Activated T-helper 1 cell treated with anti-CD3 and anti-CD28 coated beads, Interleukin-12 subunit alpha, Interleukin-12 subunit beta, Interleukin-2, Interleukin-4 antibody, amounts not matched to agents 30 ng/mL and 10 ng/mL and 1 ng/mL, durations not matched to agents 14 hours and 24 hours and 36 hours (primary cell): ENCODE measurements at regions not wholly inside any gene's neighbourhood (a gene's known extent, or its start where the extent isn't known, plus 50 kb on each side); places are given as distances from the start of the nearest gene placed in this dataset.

Experiments used
- DNase-seq: peaks from one replicate; pipeline ENCODE4 v3.0.0; 2021; ENCODE audit warnings: low spot score
- H3K27ac Mint-ChIP-seq: one replicate; pipeline ENCODE4 v1.8.0; 2021; ENCODE audit warnings: mild to moderate bottlenecking, mixed read lengths
- H3K27me3 Mint-ChIP-seq: one replicate; pipeline ENCODE4 v1.8.0; 2022; ENCODE audit warnings: mild to moderate bottlenecking, moderate library complexity, mixed read lengths; ENCODE audit not compliant: insufficient read depth
- H3K36me3 Mint-ChIP-seq: one replicate; pipeline ENCODE4 v1.8.0; 2021; ENCODE audit warnings: low read depth, mixed read lengths
- H3K4me1 Mint-ChIP-seq: one replicate; pipeline ENCODE4 v1.8.0; 2021; ENCODE audit warnings: low read depth, mixed read lengths
- H3K4me3 Mint-ChIP-seq: one replicate; pipeline ENCODE4 v1.8.0; 2021; ENCODE audit warnings: mild to moderate bottlenecking, moderate library complexity, mixed read lengths
- H3K9me3 Mint-ChIP-seq: one replicate; pipeline ENCODE4 v1.8.0; 2021; ENCODE audit warnings: mixed read lengths
- intact Hi-C: fragments of 100-400 bp; cut with micrococcal nuclease; formaldehyde crosslinking; loops from one replicate; pipeline ENCODE4 v1.15.1; 2024

DNA sequence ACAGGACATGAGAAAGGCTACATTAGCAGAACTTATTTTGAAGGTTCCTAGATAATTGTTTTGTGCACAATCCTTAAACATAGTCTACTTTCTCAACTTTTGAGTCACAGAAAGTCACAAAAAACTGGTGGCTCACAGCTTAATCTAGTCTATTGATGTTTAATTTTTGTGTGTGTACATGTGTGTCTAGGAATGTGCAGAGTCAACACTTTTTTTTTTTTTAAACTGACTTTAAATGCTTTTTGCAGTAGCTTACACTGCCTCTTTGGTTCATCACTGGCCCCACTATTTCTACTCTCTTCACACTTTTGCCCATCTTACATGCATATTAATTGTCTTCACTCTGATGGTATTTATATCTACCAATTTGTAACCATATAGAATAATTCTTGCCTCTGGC, 566.9 kb downstream of the BCKDHB start:
- H3K9me3 Mint-ChIP-seq = no peaks in the 10 kb centered on the region
- H3K27me3 Mint-ChIP-seq = peaks cover 2% of the 10 kb centered on the region
- no peak overlapping the region for H3K4me3 Mint-ChIP-seq
- H3K27ac Mint-ChIP-seq = no peak overlapping the region
- no peaks in the 10 kb centered on the region for H3K36me3 Mint-ChIP-seq
- intact Hi-C loops = no loop called here
- H3K4me1 Mint-ChIP-seq = no peaks in the 10 kb centered on the region
- no peak for DNase-seq

DNA sequence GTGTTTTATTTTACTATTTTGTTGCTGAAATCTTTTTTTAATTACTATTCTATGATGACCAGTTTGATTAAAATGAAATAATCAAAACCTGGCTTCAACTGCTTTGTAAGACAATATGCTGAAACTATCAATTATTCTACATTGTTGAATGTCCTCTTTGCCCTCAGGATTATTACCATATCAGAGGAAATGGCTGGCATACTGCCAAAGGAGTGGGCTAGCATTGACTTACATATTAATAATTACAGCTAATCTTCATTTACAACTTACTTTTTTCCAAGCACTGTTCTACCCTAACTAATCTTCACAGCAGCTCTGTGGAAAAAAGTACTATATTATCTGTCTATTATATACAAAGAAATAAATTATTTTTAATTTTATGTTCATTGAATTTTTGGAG, 560.5 kb downstream of the BCKDHB start:
- no peaks in the 10 kb centered on the region for H3K36me3 Mint-ChIP-seq
- H3K4me1 Mint-ChIP-seq = no peaks in the 10 kb centered on the region
- no peaks in the 10 kb centered on the region for H3K9me3 Mint-ChIP-seq
- DNase-seq = no peak
- no peak overlapping the region for H3K4me3 Mint-ChIP-seq
- H3K27me3 Mint-ChIP-seq = peaks cover 2% of the 10 kb centered on the region
- intact Hi-C loops = no loop called here
- no peak overlapping the region for H3K27ac Mint-ChIP-seq

DNA sequence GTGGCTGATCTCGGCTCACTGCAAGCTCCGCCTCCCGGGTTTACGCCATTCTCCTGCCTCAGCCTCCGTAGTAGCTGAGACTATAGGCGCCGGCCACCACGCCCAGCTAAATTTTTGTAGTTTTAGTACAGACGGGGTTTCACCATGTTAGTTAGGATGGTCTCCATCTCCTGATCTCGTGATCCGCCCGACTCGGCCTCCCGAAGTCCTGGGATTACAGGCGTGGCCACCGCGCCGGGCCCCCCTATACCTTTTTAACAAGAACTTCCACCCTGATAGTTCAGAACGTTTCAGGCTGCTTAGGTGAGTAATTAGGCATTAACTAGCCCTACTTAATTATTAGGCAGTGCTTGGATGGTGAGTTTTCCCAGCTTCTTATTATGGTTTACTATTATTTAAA, 552.5 kb downstream of the BCKDHB start:
- H3K36me3 Mint-ChIP-seq = no peaks in the 10 kb centered on the region
- DNase-seq = no peak
- no peak overlapping the region for H3K4me3 Mint-ChIP-seq
- H3K27me3 Mint-ChIP-seq = no peaks in the 10 kb centered on the region
- no peaks in the 10 kb centered on the region for H3K4me1 Mint-ChIP-seq
- no peak overlapping the region for H3K27ac Mint-ChIP-seq
- H3K9me3 Mint-ChIP-seq = peaks cover 4% of the 10 kb centered on the region
- intact Hi-C loops = no loop called here

DNA sequence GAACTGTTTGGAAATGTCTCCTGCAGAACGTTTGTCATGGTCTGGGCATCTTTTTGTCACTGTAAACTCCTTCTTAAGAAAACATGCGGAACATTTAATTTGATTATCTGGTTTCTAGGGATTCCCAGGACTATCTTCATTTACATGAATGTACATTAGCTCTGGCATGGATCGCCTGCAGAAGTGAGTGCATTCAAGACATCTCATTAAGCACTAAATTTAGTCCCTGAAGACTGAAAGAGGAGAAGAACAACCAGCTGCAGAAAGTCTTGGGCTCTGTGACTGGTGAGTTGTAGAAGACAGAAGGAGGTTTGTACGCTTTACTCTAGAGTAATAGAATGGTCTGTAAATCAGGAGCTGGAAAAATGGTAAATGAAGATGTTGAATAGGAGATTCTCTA, 540.7 kb downstream of the BCKDHB start:
- H3K4me3 Mint-ChIP-seq = no peak overlapping the region
- no peak for DNase-seq

DNA sequence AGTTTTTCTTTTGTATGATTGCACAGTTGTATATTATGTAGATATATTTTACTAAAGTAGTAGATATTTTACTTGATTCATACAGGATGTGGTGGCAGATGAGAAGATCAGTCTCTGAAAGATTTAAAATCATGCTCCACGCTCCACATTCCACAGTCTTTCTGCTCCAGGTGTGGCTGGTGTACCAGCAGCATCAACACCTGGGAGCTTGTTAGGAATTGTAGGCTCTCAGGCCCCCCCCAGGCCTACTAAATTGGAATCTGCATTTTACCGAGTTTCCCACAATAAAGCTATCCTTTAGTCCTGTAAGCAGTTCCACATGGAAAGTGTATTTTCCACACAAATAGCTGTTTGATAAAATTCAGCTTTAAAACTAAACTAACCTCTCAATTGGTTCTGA, 537.4 kb downstream of the BCKDHB start:
- Mint-ChIP-seq H3K27me3 (no peaks in the 10 kb centered on the region), H3K4me1 (no peaks in the 10 kb centered on the region), H3K4me3 (no peak overlapping the region), H3K27ac (no peak overlapping the region), H3K36me3 (no peaks in the 10 kb centered on the region), H3K9me3 (no peaks in the 10 kb centered on the region)
- no peak for DNase-seq
- intact Hi-C loops = no loop called here

More for the DNA sequence above, 540.7 kb downstream of the BCKDHB start:
- Mint-ChIP-seq H3K36me3 (no peaks in the 10 kb centered on the region), H3K27me3 (no peaks in the 10 kb centered on the region), H3K27ac (no peak overlapping the region), H3K9me3 (no peaks in the 10 kb centered on the region), H3K4me1 (no peaks in the 10 kb centered on the region)
- intact Hi-C loops = no loop called here

GRCh38 chr6:80642452-80642851, 536.0 kb downstream of the BCKDHB start:
- no peak for DNase-seq
- Mint-ChIP-seq H3K4me3 (no peak overlapping the region), H3K27ac (no peak overlapping the region), H3K36me3 (no peaks in the 10 kb centered on the region), H3K9me3 (no peaks in the 10 kb centered on the region), H3K27me3 (no peaks in the 10 kb centered on the region), H3K4me1 (no peaks in the 10 kb centered on the region)
- intact Hi-C loops = no loop called here

DNA sequence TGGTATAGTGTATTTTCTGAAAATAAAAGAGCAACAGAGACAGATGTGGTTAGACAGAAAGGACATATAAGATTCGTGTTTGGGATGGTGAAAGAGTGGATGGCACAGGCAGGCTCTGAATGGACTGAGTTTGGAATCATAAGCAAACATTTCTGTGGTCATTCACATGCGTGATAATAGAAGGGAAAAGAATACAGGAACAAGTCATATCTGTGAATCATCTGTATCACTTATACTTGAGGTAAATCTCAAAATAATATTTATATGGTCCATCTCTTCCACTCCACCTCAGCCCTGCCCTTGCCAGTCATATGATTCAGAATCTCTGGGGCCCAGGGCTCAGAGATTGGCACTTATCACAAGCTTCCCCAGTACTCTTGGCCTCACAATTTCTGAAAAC, 535.1 kb downstream of the BCKDHB start:
- Mint-ChIP-seq H3K9me3 (no peaks in the 10 kb centered on the region), H3K4me1 (no peaks in the 10 kb centered on the region), H3K36me3 (no peaks in the 10 kb centered on the region), H3K27me3 (no peaks in the 10 kb centered on the region), H3K4me3 (no peak overlapping the region), H3K27ac (no peak overlapping the region)
- intact Hi-C loops = no loop called here
- no peak for DNase-seq

DNA sequence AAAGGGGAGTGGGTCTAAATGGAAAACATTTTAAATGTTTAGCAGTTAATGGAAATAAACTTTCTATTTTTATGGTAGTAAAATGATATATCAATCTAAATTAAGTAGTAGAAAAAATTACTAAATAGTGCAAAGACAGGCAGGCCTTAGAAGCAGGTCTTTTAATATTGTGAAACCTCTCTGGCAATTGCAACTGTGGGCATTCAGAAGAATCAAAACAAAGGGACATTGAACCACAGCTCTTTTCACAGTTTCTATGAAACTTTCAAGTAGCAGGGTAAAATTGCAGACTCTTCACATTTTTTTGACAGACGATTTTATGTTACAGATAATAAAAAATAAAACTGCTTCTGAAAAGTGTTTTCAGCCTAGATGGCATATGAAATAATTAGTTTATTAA, 533.7 kb downstream of the BCKDHB start:
- DNase-seq = no peak
- Mint-ChIP-seq H3K4me1 (no peaks in the 10 kb centered on the region), H3K27me3 (no peaks in the 10 kb centered on the region), H3K36me3 (no peaks in the 10 kb centered on the region), H3K27ac (no peak overlapping the region), H3K9me3 (no peaks in the 10 kb centered on the region), H3K4me3 (no peak overlapping the region)
- intact Hi-C loops = no loop called here

DNA sequence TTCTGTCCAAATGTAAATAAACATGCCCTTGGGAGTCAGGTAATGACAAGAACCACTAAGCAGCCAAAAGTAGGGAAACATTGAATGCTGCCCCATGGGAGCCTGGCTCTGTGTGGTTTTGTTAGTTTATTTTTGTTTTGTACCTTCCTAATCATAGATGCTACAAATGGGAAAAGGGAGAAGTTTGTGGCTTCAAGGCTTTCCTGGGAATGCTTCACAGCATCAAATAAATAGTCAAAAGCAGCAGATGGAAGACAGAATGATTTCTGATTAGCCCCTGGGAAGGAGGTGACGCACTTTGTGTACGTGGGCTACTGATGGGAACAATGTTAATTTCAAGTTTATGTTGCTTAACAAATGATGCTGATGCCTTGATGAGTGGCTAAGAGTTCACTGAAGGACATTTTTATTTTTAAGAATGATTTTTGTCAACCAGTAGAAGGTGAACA, 532.7 kb downstream of the BCKDHB start:
- no peaks in the 10 kb centered on the region for H3K4me1 Mint-ChIP-seq

GRCh38 chr6:80638213-80639055, 532.0 kb downstream of the BCKDHB start:
- Mint-ChIP-seq H3K27me3 (no peaks in the 10 kb centered on the region), H3K4me1 (no peaks in the 10 kb centered on the region), H3K9me3 (no peaks in the 10 kb centered on the region), H3K36me3 (no peaks in the 10 kb centered on the region), H3K4me3 (no peak overlapping the region), H3K27ac (no peak overlapping the region)
- intact Hi-C loops = no loop called here
- no peak for DNase-seq

More for the DNA sequence above, 532.7 kb downstream of the BCKDHB start:
- no peak overlapping the region for H3K27ac Mint-ChIP-seq
- H3K36me3 Mint-ChIP-seq = no peaks in the 10 kb centered on the region
- H3K27me3 Mint-ChIP-seq = no peaks in the 10 kb centered on the region
- H3K4me3 Mint-ChIP-seq = no peak overlapping the region
- intact Hi-C loops = no loop called here
- H3K9me3 Mint-ChIP-seq = no peaks in the 10 kb centered on the region
- DNase-seq = no peak

- no peak for DNase-seq
- intact Hi-C loops = no loop called here
- no peaks in the 10 kb centered on the region for H3K9me3 Mint-ChIP-seq
Observed at GRCh38 chr6:80637312-80637711, 530.8 kb downstream of the BCKDHB start.

GRCh38 chr6:80636689-80637088, 530.2 kb downstream of the BCKDHB start:
- no peaks in the 10 kb centered on the region for H3K9me3 Mint-ChIP-seq
- H3K36me3 Mint-ChIP-seq = no peaks in the 10 kb centered on the region
- no peak overlapping the region for H3K27ac Mint-ChIP-seq
- H3K27me3 Mint-ChIP-seq = no peaks in the 10 kb centered on the region
- no peak for DNase-seq
- intact Hi-C loops = no loop called here
- no peaks in the 10 kb centered on the region for H3K4me1 Mint-ChIP-seq
- no peak overlapping the region for H3K4me3 Mint-ChIP-seq

More at GRCh38 chr6:80637312-80637711, 530.8 kb downstream of the BCKDHB start:
- no peak overlapping the region for H3K27ac Mint-ChIP-seq
- H3K36me3 Mint-ChIP-seq = no peaks in the 10 kb centered on the region
- no peaks in the 10 kb centered on the region for H3K4me1 Mint-ChIP-seq
- H3K27me3 Mint-ChIP-seq = no peaks in the 10 kb centered on the region
- no peak overlapping the region for H3K4me3 Mint-ChIP-seq

DNA sequence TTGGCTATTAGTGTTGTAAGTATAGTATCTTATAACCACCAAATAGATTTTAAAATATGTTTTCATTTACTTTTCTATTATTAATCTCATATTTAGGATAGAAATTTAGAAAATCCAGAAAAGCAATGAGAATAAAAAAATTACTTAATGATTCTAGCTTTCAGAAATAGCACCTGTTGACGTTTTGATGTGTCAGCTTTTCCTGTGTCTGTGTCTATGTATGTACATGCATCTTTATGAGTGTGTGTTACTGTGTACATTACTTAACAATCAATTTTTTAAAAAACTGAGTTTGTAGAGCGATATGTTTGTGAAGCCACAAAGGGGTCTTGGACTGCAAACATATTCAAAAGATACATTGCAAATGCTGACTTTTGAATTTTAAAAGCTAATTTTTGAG, 526.9 kb downstream of the BCKDHB start:
- no peak overlapping the region for H3K27ac Mint-ChIP-seq
- DNase-seq = no peak
- no peaks in the 10 kb centered on the region for H3K27me3 Mint-ChIP-seq
- no peaks in the 10 kb centered on the region for H3K4me1 Mint-ChIP-seq
- intact Hi-C loops = no loop called here
- no peak overlapping the region for H3K4me3 Mint-ChIP-seq
- H3K36me3 Mint-ChIP-seq = no peaks in the 10 kb centered on the region
- H3K9me3 Mint-ChIP-seq = no peaks in the 10 kb centered on the region

GRCh38 chr6:80625405-80625804, 518.9 kb downstream of the BCKDHB start:
- intact Hi-C loops = no loop called here
- no peak overlapping the region for H3K27ac Mint-ChIP-seq
- peaks cover 14% of the 10 kb centered on the region for H3K9me3 Mint-ChIP-seq
- no peaks in the 10 kb centered on the region for H3K36me3 Mint-ChIP-seq
- no peak overlapping the region for H3K4me3 Mint-ChIP-seq
- H3K4me1 Mint-ChIP-seq = no peaks in the 10 kb centered on the region
- no peaks in the 10 kb centered on the region for H3K27me3 Mint-ChIP-seq
- no peak for DNase-seq
